ENCODE measurements at regions not wholly inside any gene's neighbourhood (a gene's known extent, or its start where the extent isn't known, plus 50 kb on each side); places are given as distances from the start of the nearest gene placed in this dataset.
A peak's percentile ranks its signal among the peaks of the same experiment; 100 is the strongest.

DNA sequence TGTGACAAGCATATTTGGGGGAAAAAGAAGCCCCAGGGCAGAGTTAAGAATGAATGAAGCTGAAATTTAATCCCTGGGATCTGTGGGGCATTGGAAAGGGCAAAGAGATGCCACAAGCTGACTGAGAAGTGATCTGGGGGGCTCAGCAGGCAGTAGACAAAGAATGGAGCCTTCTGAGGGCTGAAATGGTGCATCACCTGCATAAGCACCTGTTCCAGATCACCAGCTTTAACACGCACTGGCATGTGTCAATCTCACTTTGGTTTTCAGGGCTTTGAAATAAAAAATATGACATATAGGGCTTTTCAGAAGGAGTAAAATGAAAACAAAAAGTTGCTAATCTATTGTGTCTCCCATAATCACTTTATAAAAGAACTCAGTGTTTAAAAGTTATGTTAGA, 210.8 kb upstream of the ARHGEF26 start:
- Histone ChIP-seq H3K4me1 (ENCODE audit: control extremely low read depth in 1 of 4, control insufficient read depth in 4 of 4, insufficient read depth in 4 of 4, low read length in 3 of 4) (no peaks in the 10 kb centered on the region), H3K4me3 (ENCODE audit: control insufficient read depth in 1 of 7, extremely low read depth in 1 of 7, insufficient read depth in 4 of 7, low read depth in 2 of 7, low read length in 6 of 7) (no peak overlapping the region), H3K36me3 (ENCODE audit: control insufficient read depth in 4 of 4, insufficient read depth in 4 of 4, low read length in 3 of 4) (no peaks in the 10 kb centered on the region), H3K9me3 (ENCODE audit: control extremely low read depth in 1 of 5, control insufficient read depth in 4 of 5, insufficient read depth in 2 of 5, low read depth in 1 of 5, low read length in 4 of 5) (no peaks in the 10 kb centered on the region), H3K27ac (ENCODE audit: insufficient read depth in 1 of 2, low read depth in 1 of 2, low read length in 2 of 2, poor library complexity in 1 of 2, severe bottlenecking in 2 of 2) (no peak overlapping the region), H3K27me3 (replicated peaks in 2 of 5; ENCODE audit: control insufficient read depth in 4 of 5, insufficient read depth in 5 of 5, low read length in 4 of 5) (no peaks in the 10 kb centered on the region)
- POLR2A ChIA-PET, result no interaction called here
- no CpG with 5 or more reads among the region's 1 CpG for WGBS (ENCODE audit: insufficient coverage)
- CTCF ChIA-PET, result interaction anchor here (0.5 kb wide), 1 partner anchor 1270 kb away, joined by 3 read pairs; no protein-coding TSS in a partner anchor
- DNase-seq, result no peak

DNA sequence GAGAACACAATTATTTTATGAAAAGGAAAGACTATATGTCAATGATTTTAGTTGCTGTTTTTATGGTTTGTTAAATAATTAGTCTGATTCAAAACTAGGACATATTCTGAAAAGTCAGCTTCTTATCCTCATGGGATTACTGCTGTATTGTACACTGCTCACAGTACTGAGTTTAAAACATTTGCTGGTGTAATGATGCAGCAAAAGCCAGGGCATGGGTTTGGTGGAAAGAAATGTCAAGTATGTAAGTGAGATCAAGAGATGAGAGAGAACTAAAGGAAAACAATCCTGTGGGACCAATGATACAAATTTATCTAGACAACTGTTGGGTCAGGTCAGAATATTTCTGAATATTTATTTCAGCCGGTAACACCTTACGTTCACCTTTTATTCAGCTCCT, 210.1 kb upstream of the ARHGEF26 start:
- no peak for DNase-seq
- WGBS (ENCODE audit: insufficient coverage), result 92% methylated on average over 2 of the region's 2 CpGs
- ChIA-PET CTCF (no interaction called here), POLR2A (no interaction called here)
- Histone ChIP-seq H3K4me3 (ENCODE audit: control insufficient read depth in 1 of 7, extremely low read depth in 1 of 7, insufficient read depth in 4 of 7, low read depth in 2 of 7, low read length in 6 of 7) (no peak overlapping the region), H3K36me3 (ENCODE audit: control insufficient read depth in 4 of 4, insufficient read depth in 4 of 4, low read length in 3 of 4) (no peaks in the 10 kb centered on the region), H3K4me1 (ENCODE audit: control extremely low read depth in 1 of 4, control insufficient read depth in 4 of 4, insufficient read depth in 4 of 4, low read length in 3 of 4) (no peaks in the 10 kb centered on the region), H3K27me3 (replicated peaks in 2 of 5; ENCODE audit: control insufficient read depth in 4 of 5, insufficient read depth in 5 of 5, low read length in 4 of 5) (no peaks in the 10 kb centered on the region), H3K9me3 (ENCODE audit: control extremely low read depth in 1 of 5, control insufficient read depth in 4 of 5, insufficient read depth in 2 of 5, low read depth in 1 of 5, low read length in 4 of 5) (no peaks in the 10 kb centered on the region), H3K27ac (ENCODE audit: insufficient read depth in 1 of 2, low read depth in 1 of 2, low read length in 2 of 2, poor library complexity in 1 of 2, severe bottlenecking in 2 of 2) (no peak overlapping the region)

DNA sequence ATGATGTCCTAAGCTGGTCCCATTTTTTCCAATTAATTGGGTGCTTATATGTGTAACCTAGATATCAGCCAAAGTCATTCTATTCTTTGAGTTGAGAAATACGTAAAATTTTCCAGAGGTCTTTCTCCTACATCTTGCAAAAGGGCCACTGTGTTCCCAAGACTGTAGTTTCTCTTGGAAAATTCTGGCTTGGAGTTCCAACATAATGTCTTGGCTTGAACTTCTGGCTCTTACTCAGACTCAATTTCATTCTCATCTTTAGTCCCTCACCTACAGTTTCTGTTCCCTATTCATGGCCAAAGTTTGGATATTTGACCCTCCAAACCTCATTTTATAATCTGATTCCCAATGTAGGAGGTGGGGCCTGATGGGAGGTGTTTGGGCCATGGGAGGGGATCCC, 201.4 kb upstream of the ARHGEF26 start:
- Histone ChIP-seq H3K27me3 (replicated peaks in 2 of 5; ENCODE audit: control insufficient read depth in 4 of 5, insufficient read depth in 5 of 5, low read length in 4 of 5) (no peaks in the 10 kb centered on the region), H3K36me3 (ENCODE audit: control insufficient read depth in 4 of 4, insufficient read depth in 4 of 4, low read length in 3 of 4) (no peaks in the 10 kb centered on the region), H3K9me3 (ENCODE audit: control extremely low read depth in 1 of 5, control insufficient read depth in 4 of 5, insufficient read depth in 2 of 5, low read depth in 1 of 5, low read length in 4 of 5) (no peaks in the 10 kb centered on the region), H3K4me3 (ENCODE audit: control insufficient read depth in 1 of 7, extremely low read depth in 1 of 7, insufficient read depth in 4 of 7, low read depth in 2 of 7, low read length in 6 of 7) (no peak overlapping the region), H3K4me1 (ENCODE audit: control extremely low read depth in 1 of 4, control insufficient read depth in 4 of 4, insufficient read depth in 4 of 4, low read length in 3 of 4) (no peaks in the 10 kb centered on the region), H3K27ac (ENCODE audit: insufficient read depth in 1 of 2, low read depth in 1 of 2, low read length in 2 of 2, poor library complexity in 1 of 2, severe bottlenecking in 2 of 2) (no peak overlapping the region)
- CTCF ChIA-PET, result no interaction called here
- WGBS (ENCODE audit: insufficient coverage), result 100% methylated on average over 1 of the region's 1 CpG
- POLR2A ChIA-PET, result no interaction called here
- no peak for DNase-seq

DNA sequence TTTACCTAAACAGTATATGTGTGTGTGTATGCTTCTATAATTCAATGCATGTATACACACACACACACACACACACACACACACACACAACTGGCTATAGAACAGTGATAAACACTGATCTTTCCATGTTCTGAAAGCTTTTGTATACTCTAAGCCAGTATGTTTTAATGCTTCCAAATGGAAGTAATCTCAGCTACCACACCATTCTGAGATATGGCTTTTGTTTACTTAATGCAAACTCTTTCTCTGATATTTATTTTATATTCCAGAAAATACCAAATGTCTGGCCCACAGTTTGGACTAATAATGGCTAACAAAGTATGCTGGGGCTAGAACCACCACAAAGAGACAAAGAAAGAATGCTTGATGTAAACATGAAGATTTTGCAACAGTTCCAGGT, 199.4 kb upstream of the ARHGEF26 start:
- H3K4me1 ChIP-seq (ENCODE audit: control extremely low read depth in 1 of 4, control insufficient read depth in 4 of 4, insufficient read depth in 4 of 4, low read length in 3 of 4), result no peaks in the 10 kb centered on the region
- no peaks in the 10 kb centered on the region for H3K36me3 ChIP-seq (ENCODE audit: control insufficient read depth in 4 of 4, insufficient read depth in 4 of 4, low read length in 3 of 4)
- H3K9me3 ChIP-seq (ENCODE audit: control extremely low read depth in 1 of 5, control insufficient read depth in 4 of 5, insufficient read depth in 2 of 5, low read depth in 1 of 5, low read length in 4 of 5), result no peaks in the 10 kb centered on the region
- no peak overlapping the region for H3K4me3 ChIP-seq (ENCODE audit: control insufficient read depth in 1 of 7, extremely low read depth in 1 of 7, insufficient read depth in 4 of 7, low read depth in 2 of 7, low read length in 6 of 7)
- no peak for DNase-seq
- ChIA-PET POLR2A (no interaction called here), CTCF (interaction anchor here (1.2 kb wide), 1 partner anchor 1411 kb away, joined by 3 read pairs; no protein-coding TSS in a partner anchor)
- H3K27me3 ChIP-seq (replicated peaks in 2 of 5; ENCODE audit: control insufficient read depth in 4 of 5, insufficient read depth in 5 of 5, low read length in 4 of 5), result no peaks in the 10 kb centered on the region
- no peak overlapping the region for H3K27ac ChIP-seq (ENCODE audit: insufficient read depth in 1 of 2, low read depth in 1 of 2, low read length in 2 of 2, poor library complexity in 1 of 2, severe bottlenecking in 2 of 2)

DNA sequence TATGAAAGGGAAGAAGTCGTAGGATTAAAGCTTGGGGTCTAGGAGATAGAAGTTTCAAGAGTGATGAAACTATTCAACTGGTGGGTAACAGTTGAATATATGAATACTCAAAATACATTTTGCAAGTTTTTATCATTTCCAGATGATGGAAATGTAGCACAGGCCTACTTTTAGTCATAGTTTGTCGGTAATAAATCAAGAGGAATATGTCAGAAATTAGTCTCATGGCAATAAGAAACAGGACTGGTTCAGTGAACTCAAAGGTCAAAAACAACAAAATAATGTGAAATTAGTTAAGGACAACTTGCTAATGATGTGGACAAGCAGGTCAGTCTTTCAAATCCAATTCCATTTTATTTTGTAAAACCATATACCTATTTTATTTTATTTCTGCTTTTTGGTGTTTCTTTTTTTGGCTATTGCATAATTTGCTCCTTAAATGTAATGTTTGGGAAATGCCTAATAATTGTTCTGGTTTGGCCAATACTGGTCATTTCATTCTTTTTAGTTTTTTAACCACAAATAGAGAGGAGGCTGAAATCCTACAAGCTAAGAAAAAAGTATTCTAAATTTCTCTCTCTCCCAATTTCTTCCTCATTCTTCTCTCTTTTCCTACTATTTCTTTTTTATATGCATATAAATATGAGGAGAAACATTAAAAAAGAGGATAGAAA, 195.2 kb upstream of the ARHGEF26 start:
- no peaks in the 10 kb centered on the region for H3K27me3 ChIP-seq (replicated peaks in 2 of 5; ENCODE audit: control insufficient read depth in 4 of 5, insufficient read depth in 5 of 5, low read length in 4 of 5)
- H3K9me3 ChIP-seq (ENCODE audit: control extremely low read depth in 1 of 5, control insufficient read depth in 4 of 5, insufficient read depth in 2 of 5, low read depth in 1 of 5, low read length in 4 of 5), result no peaks in the 10 kb centered on the region
- DNase-seq, result no peak
- ChIA-PET POLR2A (no interaction called here), CTCF (interaction anchor here (1.5 kb wide), 1 partner anchor 17 kb away, joined by 3 read pairs; no protein-coding TSS in a partner anchor)
- no peaks in the 10 kb centered on the region for H3K36me3 ChIP-seq (ENCODE audit: control insufficient read depth in 4 of 4, insufficient read depth in 4 of 4, low read length in 3 of 4)
- 86% methylated on average over 1 of the region's 2 CpGs for WGBS (ENCODE audit: insufficient coverage)
- H3K27ac ChIP-seq (ENCODE audit: insufficient read depth in 1 of 2, low read depth in 1 of 2, low read length in 2 of 2, poor library complexity in 1 of 2, severe bottlenecking in 2 of 2), result no peak overlapping the region
- H3K4me3 ChIP-seq (ENCODE audit: control insufficient read depth in 1 of 7, extremely low read depth in 1 of 7, insufficient read depth in 4 of 7, low read depth in 2 of 7, low read length in 6 of 7), result no peak overlapping the region
- no peaks in the 10 kb centered on the region for H3K4me1 ChIP-seq (ENCODE audit: control extremely low read depth in 1 of 4, control insufficient read depth in 4 of 4, insufficient read depth in 4 of 4, low read length in 3 of 4)

DNA sequence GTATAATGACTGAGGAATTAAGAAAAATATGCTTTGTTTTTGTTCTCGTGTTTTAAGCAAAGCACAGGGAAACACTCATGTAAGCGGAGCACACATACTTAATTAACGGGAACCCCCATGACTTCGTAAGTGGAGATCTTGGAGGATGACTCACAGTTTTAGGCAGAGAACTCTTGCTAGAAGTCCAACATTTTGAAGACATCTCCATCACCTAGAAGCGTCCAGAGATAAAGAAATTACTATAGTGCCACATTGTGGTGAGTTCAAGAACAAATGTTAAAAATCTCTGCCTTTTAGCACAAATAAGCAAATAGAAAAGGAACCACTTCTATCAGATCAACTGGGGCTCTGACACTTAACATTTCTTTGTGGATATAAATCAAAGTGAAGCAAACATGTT, 194.1 kb upstream of the ARHGEF26 start:
- Histone ChIP-seq H3K27ac (ENCODE audit: insufficient read depth in 1 of 2, low read depth in 1 of 2, low read length in 2 of 2, poor library complexity in 1 of 2, severe bottlenecking in 2 of 2) (no peak overlapping the region), H3K4me1 (ENCODE audit: control extremely low read depth in 1 of 4, control insufficient read depth in 4 of 4, insufficient read depth in 4 of 4, low read length in 3 of 4) (no peaks in the 10 kb centered on the region), H3K27me3 (replicated peaks in 2 of 5; ENCODE audit: control insufficient read depth in 4 of 5, insufficient read depth in 5 of 5, low read length in 4 of 5) (no peaks in the 10 kb centered on the region), H3K36me3 (ENCODE audit: control insufficient read depth in 4 of 4, insufficient read depth in 4 of 4, low read length in 3 of 4) (no peaks in the 10 kb centered on the region), H3K4me3 (ENCODE audit: control insufficient read depth in 1 of 7, extremely low read depth in 1 of 7, insufficient read depth in 4 of 7, low read depth in 2 of 7, low read length in 6 of 7) (no peak overlapping the region), H3K9me3 (ENCODE audit: control extremely low read depth in 1 of 5, control insufficient read depth in 4 of 5, insufficient read depth in 2 of 5, low read depth in 1 of 5, low read length in 4 of 5) (no peaks in the 10 kb centered on the region)
- ChIA-PET CTCF (no interaction called here), POLR2A (no interaction called here)
- DNase-seq, result peak; percentile 15 to 54 (median 47)
- 88% methylated on average over 4 of the region's 5 CpGs for WGBS (ENCODE audit: insufficient coverage)

DNA sequence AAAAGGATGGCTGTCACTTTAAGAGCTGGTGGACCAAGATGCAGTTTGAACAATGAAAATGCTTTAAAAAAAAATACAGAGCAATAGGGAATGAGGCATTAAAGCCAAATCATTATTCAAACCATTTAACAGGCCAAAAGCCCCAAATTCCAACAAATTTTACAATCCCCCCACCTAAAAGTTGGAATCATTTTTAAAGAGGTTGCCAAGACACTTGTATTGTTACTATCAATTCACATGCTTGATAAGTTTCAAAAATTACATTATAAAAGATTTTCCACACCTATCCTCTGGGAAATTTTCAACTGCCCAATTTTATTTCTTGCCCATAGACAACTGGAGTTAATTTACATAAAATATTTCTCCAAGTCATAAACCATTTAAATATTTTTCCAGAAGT, 192.3 kb upstream of the ARHGEF26 start:
- ChIA-PET POLR2A (no interaction called here), CTCF (no interaction called here)
- H3K27ac ChIP-seq (ENCODE audit: insufficient read depth in 1 of 2, low read depth in 1 of 2, low read length in 2 of 2, poor library complexity in 1 of 2, severe bottlenecking in 2 of 2), result no peak overlapping the region
- no peak for DNase-seq
- H3K27me3 ChIP-seq (replicated peaks in 2 of 5; ENCODE audit: control insufficient read depth in 4 of 5, insufficient read depth in 5 of 5, low read length in 4 of 5), result no peaks in the 10 kb centered on the region
- H3K4me1 ChIP-seq (ENCODE audit: control extremely low read depth in 1 of 4, control insufficient read depth in 4 of 4, insufficient read depth in 4 of 4, low read length in 3 of 4), result no peaks in the 10 kb centered on the region
- no peaks in the 10 kb centered on the region for H3K36me3 ChIP-seq (ENCODE audit: control insufficient read depth in 4 of 4, insufficient read depth in 4 of 4, low read length in 3 of 4)
- H3K9me3 ChIP-seq (ENCODE audit: control extremely low read depth in 1 of 5, control insufficient read depth in 4 of 5, insufficient read depth in 2 of 5, low read depth in 1 of 5, low read length in 4 of 5), result no peaks in the 10 kb centered on the region
- no peak overlapping the region for H3K4me3 ChIP-seq (ENCODE audit: control insufficient read depth in 1 of 7, extremely low read depth in 1 of 7, insufficient read depth in 4 of 7, low read depth in 2 of 7, low read length in 6 of 7)
